Anterior cingulate cortex (tissue), 58 donors: ENCODE measurements at regions not wholly inside any gene's neighbourhood (a gene's known extent, or its start where the extent isn't known, plus 50 kb on each side); places are given as distances from the start of the nearest gene placed in this dataset.

Source experiments
- DNase-seq, 58 donors: peaks; one replicate each; lab custom pipeline; 2025; lab: John Stamatoyannopoulos, UW

DNA sequence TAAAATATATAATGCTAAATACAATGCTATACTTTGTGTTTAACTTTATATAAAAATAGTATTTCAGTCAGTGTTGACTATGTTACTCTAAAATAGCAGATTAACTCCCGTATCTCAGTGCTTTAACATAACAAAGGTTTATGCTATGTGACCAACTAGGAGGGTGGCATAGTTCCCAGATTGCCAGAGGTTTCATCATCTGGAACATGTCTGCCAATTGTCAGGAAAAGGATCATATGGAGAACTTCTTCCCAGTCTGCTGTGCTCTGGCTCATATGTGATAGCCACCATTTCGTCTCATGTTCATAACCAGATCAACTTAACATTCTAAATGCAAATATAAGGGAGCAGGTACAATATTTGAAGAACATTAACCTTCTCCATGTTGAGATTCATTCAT, 720.2 kb downstream of the MCTP2 start:
- no peak for DNase-seq

DNA sequence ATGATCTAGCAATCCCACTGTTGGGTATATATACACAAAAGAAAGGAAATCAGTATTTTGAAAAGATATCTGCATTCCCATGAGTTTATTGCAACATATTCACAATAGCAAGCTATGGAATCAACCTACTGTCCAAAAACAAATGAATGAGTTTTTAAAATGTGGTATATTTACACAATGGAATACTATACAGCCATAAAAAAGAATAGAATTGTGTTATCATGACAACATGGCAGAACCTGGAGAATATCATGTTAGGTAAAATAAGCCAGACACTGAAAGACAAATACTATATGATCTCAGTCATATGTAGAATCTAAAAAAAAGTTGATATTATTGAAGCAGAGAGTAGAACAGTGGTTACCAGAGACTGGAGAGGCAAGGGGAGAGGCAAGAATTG, 732.6 kb downstream of the MCTP2 start:
- no peak for DNase-seq

DNA sequence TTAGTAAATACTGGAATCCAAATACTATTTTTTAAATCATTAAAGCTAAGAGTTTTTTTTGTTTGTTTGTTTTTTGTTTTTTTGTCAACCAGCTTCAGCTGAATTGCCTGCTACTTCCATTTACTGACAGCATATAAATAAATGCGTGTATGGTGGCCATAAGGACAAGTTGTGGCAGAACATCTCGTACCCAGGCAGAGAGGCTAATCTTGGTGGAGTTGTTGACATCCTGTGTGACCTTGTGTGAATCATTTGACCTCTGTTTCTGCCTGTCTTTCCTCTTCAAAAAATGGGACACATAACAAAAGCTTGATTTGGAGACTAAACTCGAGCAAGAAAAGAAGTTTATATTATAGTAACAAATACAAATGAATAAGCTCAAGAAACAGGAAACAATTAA, 734.2 kb downstream of the MCTP2 start:
- no peak for DNase-seq

DNA sequence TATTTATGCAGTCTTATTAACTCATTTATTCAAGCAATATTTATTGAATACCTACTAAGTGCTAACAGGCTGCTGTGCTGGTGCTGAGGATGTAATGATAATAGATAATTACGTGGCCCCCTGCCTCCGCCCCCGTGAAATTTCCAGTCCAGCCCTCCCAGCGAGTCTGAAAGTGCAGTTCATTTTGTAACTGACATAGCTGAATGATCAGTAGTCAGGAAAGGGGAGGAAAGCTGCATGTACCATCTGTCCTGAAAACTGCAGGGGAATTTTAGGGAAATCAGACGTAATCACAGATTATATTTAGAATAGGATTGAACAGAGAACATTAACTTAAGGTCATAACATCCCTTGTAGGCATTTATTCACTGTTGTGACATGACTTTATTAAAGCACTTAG, 736.8 kb downstream of the MCTP2 start:
- no peak for DNase-seq

DNA sequence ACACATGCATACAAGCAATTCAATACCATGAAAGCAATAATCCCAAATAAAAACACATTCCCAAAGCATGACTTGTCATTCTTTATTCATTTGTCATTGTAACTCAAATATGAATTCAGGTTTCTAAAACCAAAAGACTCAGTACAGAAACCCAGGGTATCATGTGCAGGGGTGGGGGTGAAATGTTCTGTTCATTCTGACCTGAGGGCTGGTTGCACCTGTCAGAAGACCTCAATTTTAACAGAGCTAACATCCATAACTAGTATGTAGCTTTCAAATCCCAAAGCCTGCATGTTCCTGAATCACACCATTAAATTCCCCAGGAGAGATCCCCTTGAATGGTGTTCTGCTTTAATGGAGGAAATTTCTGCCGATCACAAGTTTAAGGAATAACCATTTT, 738.7 kb downstream of the MCTP2 start:
- no peak for DNase-seq

DNA sequence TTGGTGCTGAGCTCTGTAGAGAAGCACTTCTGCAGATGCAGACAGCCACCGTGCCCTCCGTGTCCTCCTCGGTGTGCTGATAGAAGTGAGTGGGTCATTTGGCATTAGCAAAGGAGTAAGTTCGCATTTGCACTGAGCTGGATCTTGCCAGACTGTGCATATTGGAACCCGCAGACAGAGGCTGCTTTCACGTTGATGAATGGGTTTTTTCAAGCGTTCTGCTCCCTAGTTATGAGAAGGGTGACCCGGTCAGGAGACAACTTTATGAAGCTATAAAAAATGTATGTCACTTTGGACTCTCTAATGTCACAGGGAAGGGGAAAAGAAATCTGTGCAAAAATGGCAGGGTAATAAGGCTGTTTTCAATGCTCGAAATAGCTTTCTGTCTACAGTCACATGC, 739.4 kb downstream of the MCTP2 start:
- DNase-seq = no peak

DNA sequence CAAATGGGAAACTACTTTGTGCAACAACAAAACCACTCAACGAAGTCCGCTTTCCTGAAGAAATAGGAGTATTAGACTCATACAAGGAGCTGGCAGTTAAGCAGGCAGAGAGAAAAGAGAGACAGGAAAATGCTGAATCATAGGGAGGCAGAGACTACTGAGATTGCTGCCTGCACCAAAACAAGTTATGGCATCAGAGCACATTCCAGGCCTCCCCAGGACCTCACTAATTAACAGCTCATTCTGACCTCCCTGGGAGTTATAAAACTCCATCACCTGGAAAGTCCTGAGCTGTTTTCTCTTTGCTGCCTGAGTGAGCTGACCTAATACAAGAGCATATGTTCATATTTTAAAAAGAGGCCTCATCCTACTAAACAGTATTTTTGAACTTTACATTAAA, 741.0 kb downstream of the MCTP2 start:
- DNase-seq = no peak

DNA sequence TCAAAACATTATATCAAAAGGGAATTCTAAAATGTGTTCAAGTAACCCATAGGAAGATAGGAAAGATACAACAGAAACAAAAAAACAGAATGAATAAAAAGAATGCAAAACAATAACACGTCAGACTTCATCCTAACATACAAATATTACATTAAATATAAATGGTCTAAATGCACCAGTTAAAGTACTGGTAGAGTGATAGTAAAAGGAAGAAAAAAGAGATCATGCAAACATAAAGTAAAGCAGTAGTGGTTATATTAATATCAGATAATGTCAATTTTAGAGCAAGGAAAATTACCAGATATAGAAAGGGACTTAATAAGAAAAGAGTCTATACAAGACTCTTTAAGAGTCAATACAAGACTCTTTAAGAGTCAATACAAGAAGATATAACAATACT, 755.7 kb downstream of the MCTP2 start:
- no peak for DNase-seq

DNA sequence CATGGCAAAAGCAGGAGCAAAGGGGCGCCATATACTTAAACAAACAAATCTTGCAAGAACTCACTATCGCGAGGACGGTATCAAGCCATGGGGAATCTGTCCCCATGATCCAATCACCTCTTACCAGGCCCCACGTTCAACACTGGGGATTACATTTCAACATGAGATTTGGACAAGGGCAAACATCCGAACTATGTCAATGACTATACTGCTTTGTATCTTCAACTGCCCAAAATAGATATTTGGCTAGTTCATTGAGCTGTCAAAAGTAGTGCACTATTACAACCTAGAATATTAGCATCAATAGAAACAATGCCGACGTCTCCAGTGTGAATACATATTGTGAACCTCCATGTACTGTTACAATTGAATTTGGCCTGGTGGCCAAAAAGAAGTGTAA, 760.4 kb downstream of the MCTP2 start:
- no peak for DNase-seq

DNA sequence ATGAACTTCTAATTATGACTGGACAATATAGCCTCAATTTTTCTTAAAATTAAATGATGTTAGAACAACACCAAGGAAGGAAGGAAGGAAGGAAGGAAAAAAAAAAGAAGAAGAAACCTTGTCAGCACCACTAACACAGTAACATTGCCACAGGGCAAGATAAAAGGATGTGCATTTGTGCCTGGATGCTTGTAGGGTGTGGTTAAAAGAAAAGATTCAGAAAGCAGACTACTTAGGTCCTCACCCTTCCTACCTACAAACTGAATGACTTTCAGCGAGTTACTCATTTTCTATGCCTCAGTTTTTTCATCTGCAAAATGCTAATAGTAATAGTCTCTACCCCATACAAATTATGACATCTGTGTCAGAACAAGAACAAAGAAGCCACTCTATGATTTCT, 778.3 kb downstream of the MCTP2 start:
- no peak for DNase-seq

DNA sequence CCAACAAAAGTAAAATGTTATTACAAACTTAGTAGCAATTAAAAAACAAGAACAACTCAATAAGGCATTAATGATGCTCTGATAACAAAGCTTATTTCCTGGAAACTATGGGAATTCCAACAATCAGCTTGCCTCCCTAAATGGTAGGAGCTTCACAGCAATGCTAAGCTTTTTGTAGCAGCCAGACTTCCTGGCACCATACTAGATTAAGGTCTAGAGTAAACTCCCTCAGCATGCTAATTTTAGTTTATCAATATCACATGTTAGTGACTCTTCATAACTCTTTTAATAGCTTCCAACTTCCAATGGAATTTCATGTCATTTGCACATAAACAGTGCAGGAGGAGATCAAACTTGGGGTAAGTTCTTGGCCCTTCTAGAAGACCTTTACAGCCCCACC, 782.0 kb downstream of the MCTP2 start:
- DNase-seq = no peak

DNA sequence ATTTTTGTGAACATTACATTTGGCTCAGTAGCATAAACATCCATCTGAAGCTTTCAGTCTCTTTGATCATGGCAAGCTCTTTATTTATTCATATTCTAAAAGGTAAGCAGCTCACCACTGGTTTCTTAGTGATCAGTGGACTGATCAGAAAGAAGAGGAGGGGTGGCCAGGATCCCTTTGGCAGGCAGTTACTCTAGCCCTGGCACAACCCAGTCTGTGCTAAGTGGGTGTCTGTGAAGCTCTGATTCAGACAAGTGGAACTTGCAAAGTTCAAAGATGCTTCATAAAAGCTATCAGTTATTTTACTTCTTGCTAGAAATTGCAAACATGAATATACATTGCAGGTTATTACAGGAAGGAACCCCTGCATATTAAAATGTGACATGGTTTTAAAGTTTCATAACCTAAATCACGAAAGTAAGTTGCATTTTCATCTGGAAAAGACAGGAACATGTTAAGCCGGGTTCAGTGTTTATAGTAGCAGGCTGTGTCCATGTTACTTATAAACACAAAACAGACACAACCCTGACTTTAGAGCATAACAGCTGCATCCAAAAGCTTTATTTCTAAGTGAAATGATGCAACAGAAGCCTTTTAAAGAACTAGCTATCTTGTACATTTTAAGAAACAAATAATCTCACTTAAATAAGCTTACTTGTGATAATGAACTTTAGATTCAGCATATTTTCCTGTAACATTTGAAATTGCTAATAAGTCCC, 785.3 kb downstream of the MCTP2 start:
- no peak for DNase-seq

DNA sequence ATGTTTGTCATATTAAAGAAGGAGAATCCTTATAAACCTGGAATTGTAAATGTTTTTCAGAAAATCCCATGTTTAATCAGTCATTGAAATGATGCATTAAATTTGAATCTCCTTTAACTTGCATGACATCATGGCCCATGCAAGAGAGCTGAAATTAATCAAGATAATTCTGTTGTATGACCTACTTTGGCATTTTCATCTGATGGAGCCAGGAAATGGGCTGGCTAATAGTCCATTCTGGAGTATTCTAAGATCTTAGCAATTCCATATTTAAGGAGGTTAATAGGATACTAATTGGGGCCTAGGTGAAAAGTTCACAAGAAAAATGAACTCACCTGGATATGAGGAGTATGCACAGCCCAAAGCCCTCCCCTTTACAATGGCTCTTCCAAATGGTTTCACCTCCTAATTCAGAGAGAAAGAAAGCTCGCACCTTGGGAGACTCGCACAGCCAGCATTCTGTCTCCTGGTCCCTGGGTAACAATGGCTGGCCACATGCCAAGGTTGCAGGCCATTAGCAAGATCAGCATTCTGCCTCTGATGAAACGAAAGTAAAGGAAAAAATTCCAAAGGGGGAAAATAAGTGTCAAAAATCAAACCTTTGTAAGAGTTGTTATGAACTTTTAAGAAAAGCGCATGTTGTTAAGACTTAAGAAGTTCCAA, 786.4 kb downstream of the MCTP2 start:
- DNase-seq = peak in 3 of 58 donors; percentile 1 to 40 (median 1)

DNA sequence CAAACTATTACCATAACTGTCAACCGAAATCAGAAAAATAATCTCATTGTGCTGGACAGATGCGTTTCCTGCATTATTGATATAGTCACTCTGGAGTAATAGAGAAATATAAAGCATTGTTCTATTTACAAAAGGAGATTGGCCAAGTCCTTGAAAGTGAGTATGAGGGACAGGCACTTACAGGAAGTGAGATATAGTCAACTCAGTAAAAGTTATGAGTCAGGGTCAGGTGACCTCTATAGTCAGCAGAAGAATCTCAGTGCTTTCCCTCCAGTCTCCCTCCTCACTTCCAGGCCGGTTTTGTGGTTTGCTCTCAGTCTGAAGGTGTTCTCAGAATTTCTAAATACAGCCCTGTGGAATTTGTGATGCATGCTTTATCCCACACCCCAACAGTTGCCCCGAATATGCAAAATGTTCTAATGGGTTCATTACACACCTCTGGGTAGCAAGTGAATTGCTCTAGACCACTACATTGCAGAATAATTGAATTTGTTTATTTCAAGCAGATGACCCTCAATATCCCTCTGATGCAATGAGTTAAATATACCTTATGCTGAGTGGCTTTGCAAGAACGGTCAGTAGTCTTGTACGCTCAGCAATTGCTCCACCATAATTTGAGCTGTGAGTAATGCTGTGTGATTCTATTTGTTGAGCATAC, 787.7 kb downstream of the MCTP2 start:
- no peak for DNase-seq

DNA sequence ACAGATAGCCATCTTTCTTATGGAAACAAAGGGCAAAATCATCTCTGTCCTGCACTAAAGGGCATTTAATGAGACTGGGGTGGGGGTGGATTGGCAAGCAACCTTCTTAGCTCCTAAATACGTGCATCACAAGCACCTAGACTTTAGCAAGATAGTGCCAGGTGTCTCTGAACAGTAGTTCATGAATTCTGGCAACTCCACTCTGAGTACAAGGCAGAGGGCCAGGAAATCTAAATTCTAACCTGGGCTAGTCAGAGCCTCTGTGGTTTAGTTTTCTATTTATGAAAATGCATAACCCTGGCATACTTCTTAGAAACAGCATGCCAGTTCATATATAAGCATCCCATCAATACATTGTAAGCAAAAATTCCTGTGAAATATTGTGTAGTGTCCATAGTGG, 788.5 kb downstream of the MCTP2 start:
- DNase-seq = no peak

DNA sequence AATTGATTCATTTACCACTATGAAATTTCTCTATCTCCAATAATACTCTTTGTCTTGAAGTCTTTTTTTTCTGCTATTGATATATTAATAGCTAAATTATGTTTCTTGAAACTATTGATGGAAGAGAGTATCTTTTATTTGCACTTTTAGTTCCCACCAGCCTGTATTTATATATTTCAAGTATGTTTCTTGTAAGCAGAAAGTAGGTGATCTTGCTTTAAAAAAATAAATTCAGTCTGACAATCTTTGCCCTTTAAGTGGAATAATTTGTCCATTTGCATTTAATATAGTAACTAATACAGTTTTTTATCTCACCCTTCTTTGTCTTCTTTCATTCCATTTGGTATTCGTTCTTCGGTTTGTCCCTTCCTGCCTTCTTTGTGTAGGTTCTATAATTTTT, 790.5 kb downstream of the MCTP2 start:
- DNase-seq = no peak

DNA sequence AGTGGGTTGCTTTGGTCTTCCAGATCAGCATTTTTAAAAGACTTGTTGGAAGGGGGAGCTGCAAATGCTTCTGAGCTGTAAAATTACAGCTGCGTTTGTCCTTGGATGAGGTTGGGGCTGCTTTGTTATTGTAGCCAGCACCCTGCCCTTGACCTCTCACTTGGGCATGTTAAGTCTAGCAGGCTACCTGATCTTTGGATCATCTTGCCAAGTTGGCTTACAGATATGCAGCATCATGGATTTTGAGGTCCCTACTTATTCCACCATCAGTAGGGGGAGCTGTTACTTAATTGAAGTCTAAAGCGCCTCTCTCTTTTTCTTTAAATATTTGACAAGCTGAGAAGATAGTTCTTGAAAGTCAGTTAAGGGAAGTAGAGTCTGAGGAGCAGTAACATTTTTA, 793.0 kb downstream of the MCTP2 start:
- no peak for DNase-seq

DNA sequence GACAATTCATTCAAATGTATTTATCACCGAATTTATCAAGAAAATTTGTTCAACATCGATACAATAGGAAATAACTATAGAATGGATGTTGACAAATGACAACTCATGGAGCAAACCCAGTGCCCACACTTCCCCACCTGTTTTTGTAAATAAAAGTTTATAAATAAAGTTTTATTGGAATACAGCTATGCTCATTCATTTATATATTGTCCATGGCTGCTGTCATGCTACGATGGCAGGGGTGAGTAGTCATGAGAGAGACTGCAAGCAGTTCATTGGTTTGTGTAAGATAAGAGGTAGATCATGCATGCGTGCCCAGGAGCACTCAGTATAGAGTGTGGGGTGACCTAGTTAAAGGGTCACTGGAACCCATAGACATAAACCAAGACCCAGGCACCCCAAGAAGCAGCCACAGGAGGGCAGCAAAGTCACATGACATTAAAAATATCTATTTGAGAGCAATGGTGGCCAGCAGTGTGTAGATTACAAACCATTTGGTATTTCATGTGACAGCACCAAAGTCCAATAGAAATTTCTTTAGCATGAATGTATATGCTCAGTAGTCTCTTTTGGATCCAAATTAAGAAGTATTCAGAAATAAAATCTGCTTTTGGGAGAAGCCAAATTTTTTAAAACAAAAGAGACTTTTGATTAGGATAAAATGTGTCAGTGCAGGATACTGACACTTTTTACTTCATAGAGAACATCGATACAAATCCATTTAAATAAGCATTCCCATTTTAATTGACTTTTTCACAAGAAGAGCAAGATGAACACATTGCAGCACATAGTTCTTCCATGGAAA, 794.8 kb downstream of the MCTP2 start:
- peak in 1 of 58 donors; percentile 3 for DNase-seq

DNA sequence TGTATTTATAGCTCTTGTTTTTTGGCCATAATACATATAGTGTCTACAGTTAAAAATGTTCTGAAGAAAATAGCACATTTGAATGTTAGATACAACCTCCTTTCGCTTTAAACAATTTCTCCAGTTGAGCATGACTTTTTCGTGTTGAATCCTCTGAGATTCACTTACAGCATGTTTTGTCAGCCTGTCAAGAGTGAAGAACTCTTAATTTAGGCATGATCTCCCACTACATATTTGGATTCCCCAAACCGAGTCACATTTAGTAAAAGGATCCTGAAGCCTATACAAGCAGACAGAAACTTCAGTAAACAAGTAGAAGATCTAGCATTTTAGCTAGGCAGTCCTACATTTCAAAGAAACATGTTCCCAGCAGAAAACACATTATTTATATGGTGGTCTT, 796.6 kb downstream of the MCTP2 start:
- DNase-seq = no peak

DNA sequence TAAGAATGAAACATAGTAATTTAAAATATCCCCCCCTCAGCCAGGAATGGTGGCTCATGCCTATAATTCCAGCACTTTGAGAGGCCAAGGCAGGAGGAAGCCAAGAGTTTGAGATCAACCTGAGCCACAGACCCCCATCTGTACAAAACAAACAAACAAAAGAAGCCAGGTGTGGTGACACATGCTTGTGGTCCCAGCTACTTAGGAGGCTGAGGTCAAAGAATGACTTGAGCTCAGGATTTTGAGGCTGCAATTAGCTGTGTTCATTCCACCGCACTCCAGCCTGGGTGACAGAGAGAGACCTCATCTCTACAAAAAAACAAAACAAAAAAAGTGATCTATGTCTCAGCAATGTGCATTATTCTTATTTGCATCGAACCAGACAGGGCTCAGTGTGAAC, 800.8 kb downstream of the MCTP2 start:
- DNase-seq = no peak

DNA sequence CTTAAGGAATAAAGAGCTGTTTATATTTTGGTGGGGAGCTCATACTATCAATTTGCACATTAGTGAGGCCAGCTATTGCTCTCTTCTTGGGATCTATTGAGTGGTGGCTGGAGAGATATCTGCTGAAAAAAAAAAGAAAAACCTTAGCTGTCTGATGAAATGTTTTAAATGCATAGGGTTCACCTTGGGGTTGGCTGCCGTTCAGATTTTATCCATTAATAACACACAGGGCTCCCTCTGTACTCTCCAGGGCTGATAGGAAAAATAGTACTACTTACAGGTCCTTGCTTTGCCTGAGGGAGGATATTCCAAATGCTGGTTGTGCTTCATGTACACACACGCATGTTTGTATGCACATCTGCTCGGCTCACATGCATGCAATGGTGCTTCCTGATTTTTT, 803.7 kb downstream of the MCTP2 start:
- DNase-seq = no peak
